ENCODE measurements at regions not wholly inside any gene's neighbourhood (a gene's known extent, or its start where the extent isn't known, plus 50 kb on each side); places are given as distances from the start of the nearest gene placed in this dataset.

- no peaks in the 10 kb centered on the region for H3K9me2 ChIP-seq (ENCODE audit: insufficient read depth)
- no peaks in the 10 kb centered on the region for H3K4me1 ChIP-seq (ENCODE audit: control insufficient read depth in 1 of 2, insufficient read depth in 2 of 2, low read length in 2 of 2)
- H2AFZ ChIP-seq (ENCODE audit: low read depth, low read length, poor library complexity, severe bottlenecking): no peak overlapping the region
- intact Hi-C loops (cut with micrococcal nuclease): no loop called here
- no TSS peak for BruUV-seq (replicated peaks)
- H3K4me2 ChIP-seq (ENCODE audit: low read length): no peak overlapping the region
- POLR2A ChIA-PET: no interaction called here
- RAD21 ChIA-PET (ENCODE audit: low non-redundant PET in 1 of 2, low total read pairs in 2 of 2, uncharacterized antibody in 2 of 2, unreplicated experiment in 2 of 2): no interaction called here
- peaks cover 0 to 12% of the 10 kb centered on the region in 2 experiments; a peak in 2 of 4 replicates for H3K9me3 ChIP-seq (ENCODE audit: control insufficient read depth in 1 of 2, insufficient read depth in 1 of 2, low read depth in 1 of 2, low read length in 2 of 2)
- no peak overlapping the region for H3K4me3 ChIP-seq (replicated peaks in 1 of 2; ENCODE audit: low read depth in 1 of 2, low read length in 2 of 2)
- no peaks in the 10 kb centered on the region for H3K79me2 ChIP-seq (ENCODE audit: insufficient read depth, low read length)
- H4K20me1 ChIP-seq (ENCODE audit: insufficient read depth): no peaks in the 10 kb centered on the region
- H3K36me3 ChIP-seq (ENCODE audit: control insufficient read depth in 1 of 2, insufficient read depth in 2 of 2, low read length in 2 of 2): no peaks in the 10 kb centered on the region
- CTCF ChIA-PET: no interaction called here
- TF ChIP-seq ELF1 (IDR thresholded peaks at IDR 0.05; ENCODE audit: borderline replicate concordance, low read depth) (no peak), RAD21 (IDR thresholded peaks at IDR 0.05; ENCODE audit: low read depth) (no peak), ZFX (IDR thresholded peaks at IDR 0.05) (no peak), REST (IDR thresholded peaks at IDR 0.05; ENCODE audit: low read depth) (no peak), POLR2AphosphoS5 (IDR thresholded peaks at IDR 0.05; ENCODE audit: low read depth, low read length) (no peak), POLR2A (IDR thresholded peaks at IDR 0.05; ENCODE audit: borderline replicate concordance, extremely low read depth, insufficient read depth, insufficient read length) (no peak), EZH2 (IDR thresholded peaks at IDR 0.05) (no peak), SRF (IDR thresholded peaks at IDR 0.05; ENCODE audit: low read depth) (no peak), TCF7L2 (IDR thresholded peaks at IDR 0.05; ENCODE audit: borderline replicate concordance, extremely low read depth, insufficient read depth, insufficient read length) (no peak), CBX3 (IDR thresholded peaks at IDR 0.05; ENCODE audit: low read depth) (no peak), FOSL1 (IDR thresholded peaks at IDR 0.05; ENCODE audit: low read depth) (no peak), EGR1 (IDR thresholded peaks at IDR 0.05; ENCODE audit: low read depth) (no peak), SP1 (IDR thresholded peaks at IDR 0.05; ENCODE audit: low read depth) (no peak), ATF3 (IDR thresholded peaks at IDR 0.05) (no peak), MAX (IDR thresholded peaks at IDR 0.05) (no peak)
- no peak overlapping the region for H3K27ac ChIP-seq (ENCODE audit: low read depth, low read length)
- H3K27me3 ChIP-seq (ENCODE audit: insufficient read depth, low read length): no peaks in the 10 kb centered on the region
- ATAC-seq (no peak), DNase-seq (ENCODE audit: low read depth, low spot score) (no peak)
- no peak overlapping the region for H3K9ac ChIP-seq (ENCODE audit: low read length)
Measured at GRCh38 chr18:51767293-51767692, 569.8 kb upstream of the MEX3C start.

Measured in HCT116 (cell line).